ENCODE measurements at regions not wholly inside any gene's neighbourhood (a gene's known extent, or its start where the extent isn't known, plus 50 kb on each side); places are given as distances from the start of the nearest gene placed in this dataset.

- no peaks in the 10 kb centered on the region for H3K4me1 ChIP-seq
- no peak overlapping the region for H3K27ac ChIP-seq
- peaks cover 0 to 54% of the 10 kb centered on the region in 2 donors for H3K27me3 ChIP-seq
- intact Hi-C loops (cut with DNase I; ENCODE audit: low total_unique reads), result no loop called here
- TF ChIP-seq, protein P1, sequence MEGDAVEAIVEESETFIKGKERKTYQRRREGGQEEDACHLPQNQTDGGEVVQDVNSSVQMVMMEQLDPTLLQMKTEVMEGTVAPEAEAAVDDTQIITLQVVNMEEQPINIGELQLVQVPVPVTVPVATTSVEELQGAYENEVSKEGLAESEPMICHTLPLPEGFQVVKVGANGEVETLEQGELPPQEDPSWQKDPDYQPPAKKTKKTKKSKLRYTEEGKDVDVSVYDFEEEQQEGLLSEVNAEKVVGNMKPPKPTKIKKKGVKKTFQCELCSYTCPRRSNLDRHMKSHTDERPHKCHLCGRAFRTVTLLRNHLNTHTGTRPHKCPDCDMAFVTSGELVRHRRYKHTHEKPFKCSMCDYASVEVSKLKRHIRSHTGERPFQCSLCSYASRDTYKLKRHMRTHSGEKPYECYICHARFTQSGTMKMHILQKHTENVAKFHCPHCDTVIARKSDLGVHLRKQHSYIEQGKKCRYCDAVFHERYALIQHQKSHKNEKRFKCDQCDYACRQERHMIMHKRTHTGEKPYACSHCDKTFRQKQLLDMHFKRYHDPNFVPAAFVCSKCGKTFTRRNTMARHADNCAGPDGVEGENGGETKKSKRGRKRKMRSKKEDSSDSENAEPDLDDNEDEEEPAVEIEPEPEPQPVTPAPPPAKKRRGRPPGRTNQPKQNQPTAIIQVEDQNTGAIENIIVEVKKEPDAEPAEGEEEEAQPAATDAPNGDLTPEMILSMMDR (IDR thresholded peaks at IDR 0.05), result no peak
- no peaks in the 10 kb centered on the region for H3K9me3 ChIP-seq
- no peaks in the 10 kb centered on the region for H3K36me3 ChIP-seq
- H3K4me3 ChIP-seq, result no peak overlapping the region
- DNase-seq, result no peak
These were observed 207.0 kb downstream of the PHETA1 start for GRCh38 chr12:111161898-111162297.

GRCh38 chr12:111160350-111161241 is 208.3 kb downstream of the PHETA1 start:
- no peaks in the 10 kb centered on the region for H3K36me3 ChIP-seq
- H3K9me3 ChIP-seq, result no peaks in the 10 kb centered on the region
- DNase-seq, result no peak
- no peak overlapping the region for H3K4me3 ChIP-seq
- H3K27me3 ChIP-seq, result peaks cover 0 to 45% of the 10 kb centered on the region in 2 donors
- TF ChIP-seq, protein P1 (IDR thresholded peaks at IDR 0.05), result no peak
- no peaks in the 10 kb centered on the region for H3K4me1 ChIP-seq
- intact Hi-C loops (cut with DNase I; ENCODE audit: low total_unique reads), result no loop called here
- no peak overlapping the region for H3K27ac ChIP-seq

- intact Hi-C loops (cut with DNase I; ENCODE audit: low total_unique reads), result no loop called here
- no peaks in the 10 kb centered on the region for H3K36me3 ChIP-seq
- no peaks in the 10 kb centered on the region for H3K9me3 ChIP-seq
- H3K4me1 ChIP-seq, result no peaks in the 10 kb centered on the region
- no peak for DNase-seq
- H3K4me3 ChIP-seq, result no peak overlapping the region
- H3K27me3 ChIP-seq, result peaks cover 0 to 52% of the 10 kb centered on the region in 2 donors
- TF ChIP-seq, protein P1 (IDR thresholded peaks at IDR 0.05), result no peak
- H3K27ac ChIP-seq, result no peak overlapping the region
These were observed 209.9 kb downstream of the PHETA1 start for GRCh38 chr12:111158992-111159391.

GRCh38 chr12:111157486-111157885 is 211.4 kb downstream of the PHETA1 start:
- no peaks in the 10 kb centered on the region for H3K36me3 ChIP-seq
- no peaks in the 10 kb centered on the region for H3K4me1 ChIP-seq
- intact Hi-C loops (cut with DNase I; ENCODE audit: low total_unique reads), result no loop called here
- no peak overlapping the region for H3K4me3 ChIP-seq
- no peak overlapping the region for H3K27ac ChIP-seq
- H3K9me3 ChIP-seq, result no peaks in the 10 kb centered on the region
- DNase-seq, result no peak
- H3K27me3 ChIP-seq, result peaks cover 0 to 52% of the 10 kb centered on the region in 2 donors
- TF ChIP-seq, protein P1 (IDR thresholded peaks at IDR 0.05), result no peak

- DNase-seq, result no peak
- TF ChIP-seq, protein P1 (IDR thresholded peaks at IDR 0.05), result no peak
- H3K9me3 ChIP-seq, result no peaks in the 10 kb centered on the region
- peaks cover 0 to 40% of the 10 kb centered on the region in 2 donors for H3K27me3 ChIP-seq
- H3K27ac ChIP-seq, result no peak overlapping the region
- intact Hi-C loops (cut with DNase I; ENCODE audit: low total_unique reads), result no loop called here
- H3K4me1 ChIP-seq, result no peaks in the 10 kb centered on the region
- no peak overlapping the region for H3K4me3 ChIP-seq
- no peaks in the 10 kb centered on the region for H3K36me3 ChIP-seq
These were observed 212.6 kb downstream of the PHETA1 start for GRCh38 chr12:111156304-111156703.
